Stimulated activated naive CD8-positive, alpha-beta T cell treated with anti-CD3 and anti-CD28 coated beads, Interleukin-15, Interleukin-2, amounts not matched to agents 100 ng/mL and 50 ng/mL, for 24 hours (primary cell): ENCODE measurements at regions not wholly inside any gene's neighbourhood (a gene's known extent, or its start where the extent isn't known, plus 50 kb on each side); places are given as distances from the start of the nearest gene placed in this dataset.

Experiments used
- H3K27ac Mint-ChIP-seq: one replicate; pipeline ENCODE4 v1.8.0; 2021; ENCODE audit warnings: mild to moderate bottlenecking, mixed read lengths
- H3K27me3 Mint-ChIP-seq: one replicate; pipeline ENCODE4 v1.8.0; 2021; ENCODE audit warnings: mixed read lengths
- H3K36me3 Mint-ChIP-seq: one replicate; pipeline ENCODE4 v1.8.0; 2021; ENCODE audit warnings: low read depth, mixed read lengths
- H3K4me1 Mint-ChIP-seq: one replicate; pipeline ENCODE4 v1.8.0; 2021; ENCODE audit warnings: low read depth, mixed read lengths
- H3K4me3 Mint-ChIP-seq: one replicate; pipeline ENCODE4 v1.8.0; 2021; ENCODE audit warnings: mild to moderate bottlenecking, mixed read lengths
- H3K9me3 Mint-ChIP-seq: one replicate; pipeline ENCODE4 v1.8.0; 2021; ENCODE audit warnings: mixed read lengths

GRCh38 chr4:123299212-123299691 is 97.3 kb upstream of the SPRY1 start:
- Mint-ChIP-seq H3K4me3 (no peak overlapping the region), H3K27ac (no peak overlapping the region), H3K27me3 (no peaks in the 10 kb centered on the region), H3K4me1 (peaks cover 21% of the 10 kb centered on the region), H3K9me3 (no peaks in the 10 kb centered on the region), H3K36me3 (peaks cover 21% of the 10 kb centered on the region)

- no peaks in the 10 kb centered on the region for H3K9me3 Mint-ChIP-seq
- H3K27ac Mint-ChIP-seq, result no peak overlapping the region
- H3K36me3 Mint-ChIP-seq, result peaks cover 15% of the 10 kb centered on the region
- H3K4me1 Mint-ChIP-seq, result peaks cover 21% of the 10 kb centered on the region
- H3K27me3 Mint-ChIP-seq, result no peaks in the 10 kb centered on the region
- H3K4me3 Mint-ChIP-seq, result no peak overlapping the region
Measured at GRCh38 chr4:123300222-123301039, 96.2 kb upstream of the SPRY1 start.

DNA sequence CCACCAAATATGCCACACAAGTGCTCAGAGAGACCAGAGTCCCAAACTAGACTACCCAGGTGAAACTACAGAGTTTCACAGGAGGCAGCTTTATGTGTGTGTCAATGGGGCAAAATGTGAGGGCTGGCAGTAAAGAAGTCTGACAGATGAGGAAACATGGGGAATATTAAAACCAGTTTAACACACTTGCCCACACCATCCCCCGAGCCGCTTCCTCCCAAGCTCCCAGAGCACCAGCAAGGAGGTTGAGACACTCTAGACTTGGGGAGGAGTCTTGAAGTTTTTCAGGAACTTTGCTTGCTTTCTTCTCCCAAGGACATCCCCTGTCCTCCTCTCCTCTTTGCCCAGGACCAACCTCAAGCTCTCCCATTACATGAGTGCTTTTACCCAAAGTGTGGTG is 94.7 kb upstream of the SPRY1 start:
- Mint-ChIP-seq H3K27ac (no peak overlapping the region), H3K27me3 (no peaks in the 10 kb centered on the region), H3K9me3 (no peaks in the 10 kb centered on the region), H3K4me1 (peaks cover 21% of the 10 kb centered on the region), H3K36me3 (peaks cover 25% of the 10 kb centered on the region), H3K4me3 (no peak overlapping the region)

GRCh38 chr4:123304151-123304964 is 92.2 kb upstream of the SPRY1 start:
- Mint-ChIP-seq H3K27ac (no peak overlapping the region), H3K36me3 (peaks cover 31% of the 10 kb centered on the region), H3K27me3 (no peaks in the 10 kb centered on the region), H3K9me3 (no peaks in the 10 kb centered on the region), H3K4me1 (peaks cover 10% of the 10 kb centered on the region), H3K4me3 (no peak overlapping the region)

- peaks cover 36% of the 10 kb centered on the region for H3K36me3 Mint-ChIP-seq
- H3K9me3 Mint-ChIP-seq, result no peaks in the 10 kb centered on the region
Measured at GRCh38 chr4:123305736-123306135, 90.9 kb upstream of the SPRY1 start.

GRCh38 chr4:123306769-123307168 is 89.8 kb upstream of the SPRY1 start:
- H3K4me3 Mint-ChIP-seq, result no peak overlapping the region
- H3K36me3 Mint-ChIP-seq, result peaks cover 42% of the 10 kb centered on the region
- no peak overlapping the region for H3K27ac Mint-ChIP-seq
- no peaks in the 10 kb centered on the region for H3K27me3 Mint-ChIP-seq
- H3K4me1 Mint-ChIP-seq, result peaks cover 3% of the 10 kb centered on the region
- no peaks in the 10 kb centered on the region for H3K9me3 Mint-ChIP-seq

More at GRCh38 chr4:123305736-123306135, 90.9 kb upstream of the SPRY1 start:
- Mint-ChIP-seq H3K4me1 (peaks cover 3% of the 10 kb centered on the region), H3K27ac (no peak overlapping the region), H3K27me3 (no peaks in the 10 kb centered on the region), H3K4me3 (no peak overlapping the region)

GRCh38 chr4:123308667-123309066 is 87.9 kb upstream of the SPRY1 start:
- Mint-ChIP-seq H3K9me3 (no peaks in the 10 kb centered on the region), H3K27me3 (no peaks in the 10 kb centered on the region), H3K27ac (no peak overlapping the region), H3K4me1 (peaks cover 3% of the 10 kb centered on the region), H3K4me3 (no peak overlapping the region), H3K36me3 (peaks cover 51% of the 10 kb centered on the region)

DNA sequence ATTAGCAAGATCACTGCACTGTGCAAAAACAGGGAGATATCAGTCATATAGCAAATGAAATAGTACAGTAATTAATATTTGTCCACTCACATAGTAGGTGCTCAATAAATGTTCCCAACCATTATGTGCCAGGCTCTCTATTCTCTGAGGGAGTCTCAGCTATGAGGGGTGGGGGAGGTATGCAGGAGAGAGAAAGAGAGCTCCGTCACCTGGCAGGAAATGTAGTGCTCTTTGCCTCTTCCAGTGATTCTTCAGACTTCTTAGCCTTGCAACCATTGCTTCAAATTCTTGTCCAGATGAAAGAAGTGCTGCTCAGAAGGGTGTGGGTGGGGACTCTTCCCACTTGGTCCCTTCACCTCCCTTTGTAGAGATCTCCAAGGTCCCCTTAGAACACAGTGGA is 84.5 kb upstream of the SPRY1 start:
- H3K9me3 Mint-ChIP-seq, result no peaks in the 10 kb centered on the region
- peaks cover 66% of the 10 kb centered on the region for H3K36me3 Mint-ChIP-seq
- H3K27ac Mint-ChIP-seq, result no peak overlapping the region
- H3K4me3 Mint-ChIP-seq, result no peak overlapping the region
- H3K4me1 Mint-ChIP-seq, result no peaks in the 10 kb centered on the region
- no peaks in the 10 kb centered on the region for H3K27me3 Mint-ChIP-seq

DNA sequence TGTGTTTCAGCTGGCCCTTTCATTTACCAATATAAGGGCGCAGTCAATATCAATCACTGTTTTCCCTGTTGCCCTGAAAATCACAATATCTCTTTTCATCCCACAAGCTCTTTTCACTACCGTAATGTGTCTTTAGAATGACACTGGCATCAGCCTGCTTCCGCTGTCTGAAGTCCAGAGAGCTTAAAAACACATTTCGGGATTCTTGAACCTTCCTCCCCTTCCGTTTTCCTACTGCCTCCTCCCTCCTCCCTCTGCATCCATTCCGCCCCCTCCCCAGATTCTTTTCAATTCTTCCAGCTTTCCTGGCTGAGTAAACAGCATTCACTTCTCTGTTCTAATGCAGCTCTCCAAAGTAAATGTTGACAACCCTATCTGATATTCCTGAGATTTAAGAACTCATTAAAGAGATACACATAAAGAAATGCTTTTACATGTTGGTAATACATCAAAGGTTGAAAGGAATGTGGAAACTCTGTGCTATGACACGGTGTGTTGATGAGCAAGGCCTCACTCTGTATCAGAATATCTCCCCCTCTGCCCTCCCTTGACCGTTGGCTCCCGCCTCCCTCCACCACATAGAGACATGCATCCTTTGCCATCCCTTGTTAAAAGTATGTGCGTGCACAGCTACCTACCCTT is 83.5 kb upstream of the SPRY1 start:
- Mint-ChIP-seq H3K9me3 (no peaks in the 10 kb centered on the region), H3K4me1 (no peaks in the 10 kb centered on the region), H3K4me3 (no peak overlapping the region), H3K27ac (no peak overlapping the region), H3K27me3 (no peaks in the 10 kb centered on the region), H3K36me3 (peaks cover 71% of the 10 kb centered on the region)

DNA sequence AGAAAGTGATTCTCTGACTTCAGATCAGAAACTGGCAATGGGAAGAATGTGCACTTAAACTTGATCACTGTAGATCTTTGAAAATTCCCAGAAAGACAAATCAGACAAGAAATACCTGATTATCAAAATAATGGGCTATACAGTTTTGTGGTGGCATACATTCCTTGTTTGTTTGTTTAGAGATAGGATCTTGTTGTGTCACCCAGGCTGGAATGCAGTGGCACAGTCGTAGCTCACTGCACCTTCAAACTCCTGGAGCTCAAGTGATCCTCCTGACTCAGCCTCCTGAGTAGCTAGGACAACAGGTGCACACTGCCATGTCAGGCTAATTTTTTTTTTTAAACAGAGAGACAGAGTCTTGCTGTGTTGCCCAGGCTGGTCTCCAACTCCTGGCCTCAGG is 81.0 kb upstream of the SPRY1 start:
- Mint-ChIP-seq H3K27me3 (no peaks in the 10 kb centered on the region), H3K36me3 (peaks cover 62% of the 10 kb centered on the region), H3K4me3 (no peak overlapping the region), H3K4me1 (no peaks in the 10 kb centered on the region), H3K27ac (no peak overlapping the region), H3K9me3 (peaks cover 10% of the 10 kb centered on the region)

DNA sequence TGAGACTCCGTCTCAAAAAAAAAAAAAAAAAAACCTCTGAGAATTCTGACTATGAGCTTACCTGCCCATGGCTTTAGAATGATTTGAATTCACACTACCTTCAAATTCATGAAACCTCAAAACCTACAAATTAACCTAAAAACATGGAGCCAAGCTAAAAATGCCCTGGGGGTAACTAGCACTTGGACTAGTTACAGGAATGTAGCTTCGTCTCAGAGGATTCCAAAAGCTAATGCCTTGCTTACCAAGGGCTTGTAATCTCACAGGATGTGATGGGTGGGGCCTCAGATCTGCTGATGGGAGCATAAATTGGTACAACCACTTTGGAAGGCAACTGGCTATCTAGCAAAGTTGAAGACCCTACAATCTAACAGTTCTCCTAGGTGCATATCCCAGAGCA is 79.4 kb upstream of the SPRY1 start:
- Mint-ChIP-seq H3K27me3 (no peaks in the 10 kb centered on the region), H3K36me3 (peaks cover 52% of the 10 kb centered on the region), H3K4me1 (no peaks in the 10 kb centered on the region), H3K4me3 (no peak overlapping the region), H3K9me3 (peaks cover 22% of the 10 kb centered on the region), H3K27ac (no peak overlapping the region)

DNA sequence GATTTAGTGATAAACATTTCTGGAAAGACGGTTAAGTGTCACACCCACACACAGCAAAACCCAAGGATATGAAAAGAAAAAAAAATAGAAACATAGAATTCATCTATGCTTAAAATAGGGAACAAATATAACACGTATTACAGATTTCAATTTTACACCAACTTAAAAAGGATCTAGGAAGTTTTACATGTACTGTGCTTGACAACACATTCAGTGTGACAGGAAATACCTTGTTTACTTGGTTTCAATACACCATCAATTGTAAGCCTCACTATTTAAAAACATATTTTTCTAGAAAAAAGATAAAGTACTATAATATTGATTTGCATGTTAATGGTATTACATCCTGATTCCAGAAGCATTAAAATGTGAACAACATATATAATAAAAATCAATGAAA is 77.0 kb upstream of the SPRY1 start:
- H3K9me3 Mint-ChIP-seq, result peaks cover 37% of the 10 kb centered on the region
- H3K36me3 Mint-ChIP-seq, result peaks cover 33% of the 10 kb centered on the region
- no peak overlapping the region for H3K4me3 Mint-ChIP-seq
- no peaks in the 10 kb centered on the region for H3K4me1 Mint-ChIP-seq
- H3K27me3 Mint-ChIP-seq, result no peaks in the 10 kb centered on the region
- H3K27ac Mint-ChIP-seq, result no peak overlapping the region

- Mint-ChIP-seq H3K9me3 (peaks cover 43% of the 10 kb centered on the region), H3K4me1 (peaks cover 5% of the 10 kb centered on the region), H3K27me3 (peaks cover 4% of the 10 kb centered on the region), H3K27ac (no peak overlapping the region), H3K4me3 (no peak overlapping the region), H3K36me3 (no peaks in the 10 kb centered on the region)
Measured at GRCh38 chr4:123323998-123324397, 72.6 kb upstream of the SPRY1 start.

DNA sequence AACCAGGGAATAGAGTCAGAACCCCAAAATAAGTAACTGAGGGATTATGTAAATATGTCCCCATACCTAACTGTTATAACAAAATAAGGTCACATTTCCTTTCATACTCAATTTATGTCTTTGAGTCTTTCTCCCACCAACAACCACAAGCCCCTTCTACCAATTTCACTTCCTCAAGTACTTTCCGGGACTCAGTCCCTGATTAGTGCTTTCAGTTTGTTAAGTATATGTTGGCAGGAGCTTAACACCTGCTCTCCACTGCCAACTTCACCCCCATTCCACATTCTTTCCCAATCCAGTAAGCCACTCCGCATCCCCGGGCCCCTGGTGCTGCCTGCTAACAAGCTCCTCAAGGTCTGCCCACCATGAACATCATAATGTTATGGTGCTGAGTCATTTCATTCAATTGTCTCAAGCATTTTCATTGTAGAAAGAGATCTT is 71.3 kb upstream of the SPRY1 start:
- Mint-ChIP-seq H3K9me3 (peaks cover 39% of the 10 kb centered on the region), H3K4me1 (peaks cover 5% of the 10 kb centered on the region), H3K27ac (no peak overlapping the region), H3K27me3 (peaks cover 4% of the 10 kb centered on the region), H3K4me3 (no peak overlapping the region), H3K36me3 (no peaks in the 10 kb centered on the region)

GRCh38 chr4:123327346-123327745 is 69.2 kb upstream of the SPRY1 start:
- Mint-ChIP-seq H3K9me3 (peaks cover 26% of the 10 kb centered on the region), H3K27ac (no peak overlapping the region), H3K4me1 (peaks cover 5% of the 10 kb centered on the region), H3K27me3 (peaks cover 4% of the 10 kb centered on the region), H3K4me3 (no peak overlapping the region), H3K36me3 (no peaks in the 10 kb centered on the region)
